HG03457 (cell line): ENCODE measurements at regions not wholly inside any gene's neighbourhood (a gene's known extent, or its start where the extent isn't known, plus 50 kb on each side); places are given as distances from the start of the nearest gene placed in this dataset.

Source experiments
- ATAC-seq: cut with Tn5 transposase; IDR thresholded peaks from one replicate; pipeline ENCODE4 v1.9.1; 2021; ENCODE audit warnings: moderate number of reproducible peaks; ENCODE audit not compliant: unreplicated experiment

- no peak for ATAC-seq
Measured at GRCh38 chr2:5985536-5986385, 293.6 kb downstream of the SOX11 start.

- ATAC-seq = no peak
Measured at GRCh38 chr2:5986801-5987787, 294.9 kb downstream of the SOX11 start.

GRCh38 chr2:5988120-5988519, 295.9 kb downstream of the SOX11 start:
- no peak for ATAC-seq

DNA sequence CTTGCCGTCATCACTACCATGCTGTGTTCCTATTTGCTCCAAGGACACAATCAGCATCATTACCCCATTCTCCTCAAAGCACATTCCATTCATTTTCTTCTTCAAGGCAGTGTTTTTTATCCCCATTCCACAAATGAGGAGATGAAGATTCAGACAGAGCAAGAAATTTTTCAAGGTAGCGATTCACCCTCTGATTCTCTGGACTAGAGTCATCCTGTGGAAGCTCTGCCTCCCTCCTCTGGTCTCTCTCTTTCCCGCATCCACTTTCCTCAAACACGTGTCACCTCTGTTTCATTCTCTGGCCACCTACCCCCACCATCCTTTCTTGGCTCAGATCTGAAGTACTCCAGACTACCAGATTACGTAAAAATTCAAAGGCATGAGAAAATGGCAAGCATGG, 297.9 kb downstream of the SOX11 start:
- ATAC-seq = no peak

DNA sequence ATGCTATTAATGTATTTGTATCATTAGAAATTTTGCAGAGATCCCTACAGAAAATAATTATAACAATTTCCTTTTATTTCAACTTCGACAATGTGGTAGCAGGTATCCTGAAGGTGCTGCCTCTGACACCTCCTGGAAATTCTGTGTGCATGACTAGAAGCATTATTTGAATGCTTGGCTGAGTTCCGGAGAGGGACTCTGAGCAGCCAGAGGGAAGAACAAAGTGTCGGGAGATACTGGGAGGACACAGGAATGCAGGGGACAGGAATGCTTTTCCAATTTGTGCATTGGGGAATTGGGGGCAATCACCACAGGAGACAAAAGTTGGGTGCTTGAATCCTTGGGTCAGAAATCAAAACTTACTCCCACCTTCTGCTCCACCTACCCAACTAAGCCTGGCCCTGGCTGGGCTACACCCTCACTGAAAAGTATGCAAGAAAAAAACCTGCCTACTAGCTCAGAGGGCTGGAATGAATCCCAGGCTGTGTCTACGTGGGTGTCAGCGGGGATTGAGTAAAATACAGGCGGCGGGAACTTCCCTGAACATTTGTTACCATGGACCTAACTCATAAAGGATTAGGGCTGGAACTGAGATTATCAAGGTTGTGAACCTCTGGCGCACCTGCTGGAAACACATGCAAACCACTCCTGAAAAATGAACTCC, 299.3 kb downstream of the SOX11 start:
- no peak for ATAC-seq

DNA sequence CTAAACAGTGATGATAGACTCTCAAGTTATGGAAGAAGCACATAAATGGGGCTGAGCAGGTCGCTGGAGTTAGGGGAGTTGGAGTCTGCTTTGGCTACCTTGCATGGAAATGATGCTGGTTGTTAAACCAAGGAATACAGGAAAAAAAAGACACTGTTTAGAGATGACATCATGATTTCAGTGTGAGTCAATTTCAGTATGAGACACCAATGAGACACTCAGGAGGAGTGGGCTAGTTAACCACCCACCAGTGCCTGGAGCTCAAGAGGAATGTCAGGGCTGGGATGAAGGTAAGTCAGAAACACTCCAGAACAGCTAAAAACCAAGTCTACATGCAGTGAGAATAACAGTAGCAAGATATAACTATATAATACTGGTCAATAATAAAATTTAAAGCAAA, 303.6 kb downstream of the SOX11 start:
- ATAC-seq = no peak

GRCh38 chr2:6008186-6008585, 316.0 kb downstream of the SOX11 start:
- no peak for ATAC-seq

DNA sequence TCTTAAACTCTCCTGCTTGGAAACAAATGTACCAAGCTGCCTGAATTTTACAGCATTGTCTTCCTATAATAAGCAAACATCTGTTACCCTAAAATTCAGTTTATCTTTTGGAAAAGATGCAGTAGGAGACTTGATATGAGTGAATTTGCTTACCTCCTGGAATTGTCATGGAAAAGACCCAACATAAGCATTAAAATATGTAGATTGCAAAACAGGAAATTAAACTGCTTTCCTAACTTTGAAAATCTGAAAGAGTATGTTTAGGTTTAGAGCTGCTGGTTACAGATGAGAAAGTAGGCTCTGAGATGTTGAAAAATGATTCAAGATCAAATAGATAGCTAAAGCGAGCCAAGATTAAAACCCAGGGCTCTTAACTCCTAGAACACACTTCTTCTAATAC, 316.5 kb downstream of the SOX11 start:
- no peak for ATAC-seq

DNA sequence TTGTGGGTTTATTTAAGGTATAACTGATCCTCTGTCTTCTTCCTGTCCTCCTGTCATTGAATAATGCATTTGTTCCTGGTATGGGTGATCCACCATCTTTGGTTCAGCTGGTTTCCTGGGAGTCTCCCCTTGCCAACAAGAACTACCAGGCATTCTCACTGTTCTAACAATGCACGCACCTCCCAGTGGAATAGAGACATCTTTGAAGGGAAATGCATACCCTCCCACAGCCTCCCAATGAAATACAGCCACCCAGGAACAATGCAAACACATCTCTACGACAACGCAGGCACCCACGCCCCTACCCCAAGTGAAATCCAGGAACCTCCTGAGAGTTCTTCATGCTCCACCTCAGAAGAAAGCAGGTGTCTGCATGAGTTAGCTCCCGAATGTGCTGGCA, 318.0 kb downstream of the SOX11 start:
- no peak for ATAC-seq

- ATAC-seq = no peak
Measured at GRCh38 chr2:6011921-6012320, 319.7 kb downstream of the SOX11 start.

- ATAC-seq = no peak
Measured at GRCh38 chr2:6017736-6018286, 325.6 kb downstream of the SOX11 start.

DNA sequence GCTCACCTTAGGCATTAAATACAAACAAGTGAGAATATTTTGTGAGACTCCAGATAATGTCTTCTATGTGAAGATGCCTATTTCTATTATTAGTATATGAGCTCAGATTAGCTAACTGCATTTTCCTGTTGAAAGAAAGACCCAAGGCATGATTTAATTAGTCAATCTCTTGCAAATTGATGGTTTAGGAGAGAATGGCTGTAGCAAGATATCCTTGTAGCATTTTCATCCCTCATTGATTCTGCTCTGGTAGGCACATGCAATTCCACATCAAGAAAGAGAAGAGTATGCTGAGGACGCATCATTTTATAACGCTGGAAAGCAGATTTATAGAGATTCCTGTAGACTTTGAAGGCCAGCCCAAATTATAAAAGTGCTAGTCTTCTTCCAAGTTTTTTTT, 332.0 kb downstream of the SOX11 start:
- no peak for ATAC-seq

GRCh38 chr2:6024784-6025183, 332.6 kb downstream of the SOX11 start:
- ATAC-seq = no peak

DNA sequence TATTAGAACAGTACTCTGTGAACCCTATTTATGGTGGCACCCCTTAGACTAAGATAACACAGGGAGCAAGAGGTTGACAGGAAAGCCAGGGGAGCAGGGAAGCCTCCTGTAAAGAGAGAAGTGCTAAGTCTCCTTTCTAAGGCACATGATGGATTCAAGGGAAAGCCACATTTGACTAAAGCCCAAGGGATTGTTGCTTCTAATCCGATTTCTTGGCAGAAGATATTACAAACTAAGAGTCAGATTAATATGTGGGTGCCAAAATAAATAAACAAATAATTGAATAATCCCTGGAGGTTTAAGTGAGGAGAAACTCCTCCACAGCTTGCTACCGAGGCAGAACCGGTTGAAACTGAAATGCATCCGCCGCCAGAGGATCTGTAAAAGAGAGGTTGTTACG, 333.2 kb downstream of the SOX11 start:
- no peak for ATAC-seq

DNA sequence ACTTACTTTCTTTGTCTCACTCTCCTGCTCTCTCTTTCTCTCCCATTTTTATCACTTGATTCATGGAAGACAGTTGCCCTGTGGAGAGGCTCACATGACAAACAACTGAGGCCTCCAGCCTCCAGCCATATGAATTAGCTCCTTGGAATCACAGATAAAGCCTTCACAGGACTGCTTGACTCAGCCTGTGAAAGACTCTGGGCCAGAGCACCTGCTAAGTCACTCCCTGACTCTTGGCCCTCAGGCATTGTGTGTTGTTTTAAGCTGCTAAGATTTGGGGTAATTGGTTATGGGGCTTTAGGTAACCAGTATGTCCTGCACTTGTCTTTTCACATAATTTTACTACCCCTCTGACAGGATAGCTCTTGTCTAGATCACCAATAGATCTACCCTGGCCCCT, 334.9 kb downstream of the SOX11 start:
- ATAC-seq = no peak

GRCh38 chr2:6031200-6031867, 339.1 kb downstream of the SOX11 start:
- no peak for ATAC-seq

- no peak for ATAC-seq
Measured at GRCh38 chr2:6036211-6036610, 344.0 kb downstream of the SOX11 start.

- no peak for ATAC-seq
Measured at GRCh38 chr2:6043238-6043637, 351.1 kb downstream of the SOX11 start.

GRCh38 chr2:6052649-6053048, 360.5 kb downstream of the SOX11 start:
- no peak for ATAC-seq

GRCh38 chr2:6053743-6054142, 361.6 kb downstream of the SOX11 start:
- no peak for ATAC-seq
